ENCODE measurements at regions not wholly inside any gene's neighbourhood (a gene's known extent, or its start where the extent isn't known, plus 50 kb on each side); places are given as distances from the start of the nearest gene placed in this dataset.

DNA sequence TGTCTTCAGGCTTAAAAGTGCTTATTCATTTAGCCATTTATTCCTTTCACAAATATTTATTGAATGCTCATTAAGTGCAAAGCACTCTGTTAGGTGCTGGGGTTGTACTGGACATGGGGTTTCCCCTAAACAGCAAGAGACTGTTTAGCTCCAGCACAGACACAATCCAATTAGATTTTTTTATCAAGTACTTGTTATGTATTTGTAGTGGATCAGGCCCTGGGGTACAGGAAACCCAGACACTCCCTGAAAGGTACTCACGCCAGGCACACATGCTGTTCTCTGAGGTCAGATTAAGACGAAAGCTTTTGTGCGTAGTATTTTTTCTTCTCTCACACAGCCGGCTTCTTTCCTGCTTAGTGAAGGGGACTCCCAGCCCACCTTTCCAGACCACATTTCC is 218.1 kb upstream of the PLET1 start:
- H3K4me1 ChIP-seq (ENCODE audit: low read length) = no peaks in the 10 kb centered on the region
- no peak overlapping the region for H3K27ac ChIP-seq (ENCODE audit: low read length)
- H3K4me2 ChIP-seq (ENCODE audit: low read depth, low read length, poor library complexity, severe bottlenecking) = no peak overlapping the region
- no peak overlapping the region for H3K4me3 ChIP-seq (ENCODE audit: low read length)
- DNase-seq = no peak
- H3K9me3 ChIP-seq (ENCODE audit: low read length) = no peaks in the 10 kb centered on the region
- no peaks in the 10 kb centered on the region for H3K27me3 ChIP-seq (ENCODE audit: low read length)
- H3K36me3 ChIP-seq (ENCODE audit: insufficient read depth, low read length) = no peaks in the 10 kb centered on the region
- no peaks in the 10 kb centered on the region for H3K9me2 ChIP-seq (replicated peaks; ENCODE audit: insufficient read depth, low read length)
- H3K9ac ChIP-seq (ENCODE audit: low read length) = no peak overlapping the region
- no peaks in the 10 kb centered on the region for H3K79me2 ChIP-seq (ENCODE audit: low read length)
- no peaks in the 10 kb centered on the region for H4K20me1 ChIP-seq (ENCODE audit: insufficient read depth, low read depth, low read length)
- no peak overlapping the region for H2AFZ ChIP-seq (ENCODE audit: low read length)

DNA sequence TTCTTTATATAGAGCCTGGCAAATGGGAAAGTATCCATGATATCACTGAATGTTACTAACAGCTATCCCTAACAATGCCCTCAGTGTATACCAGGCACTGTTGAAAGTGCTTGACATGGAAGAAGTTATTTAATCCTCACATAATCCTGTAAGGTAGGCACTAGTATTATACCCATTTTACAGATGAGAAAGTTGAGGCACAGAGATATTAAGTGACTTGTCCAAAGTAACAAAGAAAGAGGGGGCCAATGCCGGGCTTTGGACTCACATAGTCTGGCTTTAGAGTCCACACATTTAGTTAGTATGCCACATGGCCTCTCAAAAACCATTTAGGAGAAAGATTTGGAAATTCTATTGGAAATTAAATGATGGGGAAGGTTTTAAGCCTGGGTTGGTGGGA is 220.8 kb upstream of the PLET1 start:
- DNase-seq = no peak
- H3K79me2 ChIP-seq (ENCODE audit: low read length) = no peaks in the 10 kb centered on the region
- H3K4me3 ChIP-seq (ENCODE audit: low read length) = no peak overlapping the region
- H3K9me2 ChIP-seq (replicated peaks; ENCODE audit: insufficient read depth, low read length) = no peaks in the 10 kb centered on the region
- no peaks in the 10 kb centered on the region for H3K27me3 ChIP-seq (ENCODE audit: low read length)
- no peak overlapping the region for H3K9ac ChIP-seq (ENCODE audit: low read length)
- no peaks in the 10 kb centered on the region for H3K9me3 ChIP-seq (ENCODE audit: low read length)
- H4K20me1 ChIP-seq (ENCODE audit: insufficient read depth, low read depth, low read length) = no peaks in the 10 kb centered on the region
- H3K4me1 ChIP-seq (ENCODE audit: low read length) = peaks cover 10% of the 10 kb centered on the region
- no peak overlapping the region for H3K27ac ChIP-seq (ENCODE audit: low read length)
- no peak overlapping the region for H3K4me2 ChIP-seq (ENCODE audit: low read depth, low read length, poor library complexity, severe bottlenecking)
- no peaks in the 10 kb centered on the region for H3K36me3 ChIP-seq (ENCODE audit: insufficient read depth, low read length)
- H2AFZ ChIP-seq (ENCODE audit: low read length) = no peak overlapping the region

DNA sequence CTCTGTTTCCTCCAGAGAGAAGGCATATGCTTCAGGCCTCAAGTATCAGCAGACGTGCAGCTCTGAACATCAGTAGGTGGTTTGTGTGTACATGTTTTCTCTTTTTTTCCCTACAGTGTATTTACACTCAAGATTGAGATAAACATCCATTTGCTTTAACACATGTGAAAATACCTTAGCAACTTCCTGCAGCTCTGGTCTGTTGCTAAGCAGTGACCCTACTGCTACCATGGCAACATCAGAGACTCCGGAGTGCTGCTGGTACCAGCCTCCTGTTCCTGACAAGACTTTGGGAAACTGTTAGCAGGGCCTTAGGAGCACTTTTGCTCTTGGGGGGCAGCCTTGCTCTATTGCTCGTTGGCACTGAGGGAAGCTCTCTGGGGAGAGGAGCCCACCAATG is 221.2 kb upstream of the PLET1 start:
- no peaks in the 10 kb centered on the region for H3K27me3 ChIP-seq (ENCODE audit: low read length)
- no peak overlapping the region for H3K4me3 ChIP-seq (ENCODE audit: low read length)
- no peaks in the 10 kb centered on the region for H4K20me1 ChIP-seq (ENCODE audit: insufficient read depth, low read depth, low read length)
- H3K4me2 ChIP-seq (ENCODE audit: low read depth, low read length, poor library complexity, severe bottlenecking) = no peak overlapping the region
- DNase-seq = no peak
- H3K9me3 ChIP-seq (ENCODE audit: low read length) = no peaks in the 10 kb centered on the region
- no peaks in the 10 kb centered on the region for H3K36me3 ChIP-seq (ENCODE audit: insufficient read depth, low read length)
- peaks cover 10% of the 10 kb centered on the region for H3K4me1 ChIP-seq (ENCODE audit: low read length)
- no peak overlapping the region for H2AFZ ChIP-seq (ENCODE audit: low read length)
- H3K27ac ChIP-seq (ENCODE audit: low read length) = no peak overlapping the region
- H3K9ac ChIP-seq (ENCODE audit: low read length) = no peak overlapping the region
- no peaks in the 10 kb centered on the region for H3K9me2 ChIP-seq (replicated peaks; ENCODE audit: insufficient read depth, low read length)
- H3K79me2 ChIP-seq (ENCODE audit: low read length) = no peaks in the 10 kb centered on the region

DNA sequence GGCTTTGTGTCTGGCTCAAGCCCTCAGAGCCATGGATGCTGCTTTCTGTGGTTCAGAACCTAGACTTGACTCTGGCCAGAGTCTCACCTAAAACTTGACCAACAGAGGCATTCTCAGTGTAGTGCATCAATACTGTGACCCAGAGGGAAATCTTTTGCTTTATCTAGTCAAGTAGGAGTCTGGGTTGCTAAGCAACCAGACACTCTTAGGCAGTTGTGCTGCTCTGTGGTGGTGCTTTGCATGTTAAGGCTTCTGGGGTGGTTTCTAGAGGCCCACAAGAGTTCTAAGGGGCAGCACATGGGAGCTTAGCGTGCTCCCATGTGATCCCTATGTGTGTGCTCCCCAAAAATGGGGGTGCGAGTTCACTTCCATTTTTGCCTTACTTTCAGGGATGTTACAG is 224.6 kb upstream of the PLET1 start:
- Histone ChIP-seq H3K36me3 (ENCODE audit: insufficient read depth, low read length) (no peaks in the 10 kb centered on the region), H3K9me2 (replicated peaks; ENCODE audit: insufficient read depth, low read length) (no peaks in the 10 kb centered on the region), H3K9me3 (ENCODE audit: low read length) (no peaks in the 10 kb centered on the region), H3K79me2 (ENCODE audit: low read length) (no peaks in the 10 kb centered on the region), H3K4me1 (ENCODE audit: low read length) (peaks cover 10% of the 10 kb centered on the region), H3K9ac (ENCODE audit: low read length) (no peak overlapping the region), H3K27ac (ENCODE audit: low read length) (no peak overlapping the region), H3K4me3 (ENCODE audit: low read length) (no peak overlapping the region), H4K20me1 (ENCODE audit: insufficient read depth, low read depth, low read length) (no peaks in the 10 kb centered on the region), H2AFZ (ENCODE audit: low read length) (no peak overlapping the region), H3K4me2 (ENCODE audit: low read depth, low read length, poor library complexity, severe bottlenecking) (no peak overlapping the region), H3K27me3 (ENCODE audit: low read length) (no peaks in the 10 kb centered on the region)
- DNase-seq = peak; percentile 47

DNA sequence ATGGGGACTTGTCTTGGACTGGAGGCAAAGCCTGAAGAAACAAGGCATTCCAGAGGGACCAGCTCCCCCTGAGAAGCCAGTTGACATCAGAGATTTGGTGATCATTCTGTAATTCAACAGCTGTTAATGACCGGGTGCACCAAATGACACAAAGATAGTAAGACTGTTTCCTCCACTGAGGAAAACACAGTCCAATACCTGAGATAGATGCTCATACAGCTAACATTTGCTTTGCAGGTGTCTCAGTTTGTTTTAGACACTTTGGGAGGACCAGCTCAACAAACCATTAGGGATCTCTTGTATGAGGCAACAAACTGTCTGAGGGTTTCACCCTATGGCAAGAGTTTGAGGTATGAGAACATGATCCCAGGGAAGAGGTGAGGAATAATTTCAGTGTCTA is 237.2 kb upstream of the PLET1 start:
- Histone ChIP-seq H3K4me2 (ENCODE audit: low read depth, low read length, poor library complexity, severe bottlenecking) (no peak overlapping the region), H3K79me2 (ENCODE audit: low read length) (no peaks in the 10 kb centered on the region), H3K36me3 (ENCODE audit: insufficient read depth, low read length) (no peaks in the 10 kb centered on the region), H3K4me1 (ENCODE audit: low read length) (no peaks in the 10 kb centered on the region), H3K27me3 (ENCODE audit: low read length) (no peaks in the 10 kb centered on the region), H3K4me3 (ENCODE audit: low read length) (no peak overlapping the region), H3K9me2 (replicated peaks; ENCODE audit: insufficient read depth, low read length) (no peaks in the 10 kb centered on the region), H3K9ac (ENCODE audit: low read length) (no peak overlapping the region), H3K27ac (ENCODE audit: low read length) (no peak overlapping the region), H2AFZ (ENCODE audit: low read length) (no peak overlapping the region), H4K20me1 (ENCODE audit: insufficient read depth, low read depth, low read length) (no peaks in the 10 kb centered on the region), H3K9me3 (ENCODE audit: low read length) (no peaks in the 10 kb centered on the region)
- no peak for DNase-seq

DNA sequence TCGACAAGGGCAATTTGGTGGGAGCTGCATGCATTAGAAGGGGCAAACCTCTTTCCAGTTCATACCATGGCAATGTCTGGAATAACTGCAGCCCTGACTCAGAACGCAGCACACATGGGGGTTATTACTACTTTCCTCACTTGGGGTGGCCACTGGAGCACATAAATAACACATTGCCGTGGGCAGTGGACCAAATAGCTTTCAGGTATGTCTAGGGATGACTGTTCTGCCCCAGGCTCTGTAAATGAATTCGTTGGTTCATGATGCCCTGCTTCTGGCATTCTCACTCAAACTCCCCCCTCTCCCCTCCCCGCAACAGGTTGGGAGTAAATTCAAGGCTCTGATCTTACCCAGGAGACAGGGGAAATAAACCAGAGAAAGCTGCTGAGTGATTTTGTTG is 238.0 kb upstream of the PLET1 start:
- Histone ChIP-seq H3K27ac (ENCODE audit: low read length) (no peak overlapping the region), H3K4me1 (ENCODE audit: low read length) (no peaks in the 10 kb centered on the region), H3K9ac (ENCODE audit: low read length) (no peak overlapping the region), H3K79me2 (ENCODE audit: low read length) (no peaks in the 10 kb centered on the region), H4K20me1 (ENCODE audit: insufficient read depth, low read depth, low read length) (no peaks in the 10 kb centered on the region), H3K9me2 (replicated peaks; ENCODE audit: insufficient read depth, low read length) (no peaks in the 10 kb centered on the region), H2AFZ (ENCODE audit: low read length) (no peak overlapping the region), H3K9me3 (ENCODE audit: low read length) (no peaks in the 10 kb centered on the region), H3K27me3 (ENCODE audit: low read length) (no peaks in the 10 kb centered on the region), H3K4me2 (ENCODE audit: low read depth, low read length, poor library complexity, severe bottlenecking) (no peak overlapping the region), H3K36me3 (ENCODE audit: insufficient read depth, low read length) (no peaks in the 10 kb centered on the region), H3K4me3 (ENCODE audit: low read length) (no peak overlapping the region)
- no peak for DNase-seq

DNA sequence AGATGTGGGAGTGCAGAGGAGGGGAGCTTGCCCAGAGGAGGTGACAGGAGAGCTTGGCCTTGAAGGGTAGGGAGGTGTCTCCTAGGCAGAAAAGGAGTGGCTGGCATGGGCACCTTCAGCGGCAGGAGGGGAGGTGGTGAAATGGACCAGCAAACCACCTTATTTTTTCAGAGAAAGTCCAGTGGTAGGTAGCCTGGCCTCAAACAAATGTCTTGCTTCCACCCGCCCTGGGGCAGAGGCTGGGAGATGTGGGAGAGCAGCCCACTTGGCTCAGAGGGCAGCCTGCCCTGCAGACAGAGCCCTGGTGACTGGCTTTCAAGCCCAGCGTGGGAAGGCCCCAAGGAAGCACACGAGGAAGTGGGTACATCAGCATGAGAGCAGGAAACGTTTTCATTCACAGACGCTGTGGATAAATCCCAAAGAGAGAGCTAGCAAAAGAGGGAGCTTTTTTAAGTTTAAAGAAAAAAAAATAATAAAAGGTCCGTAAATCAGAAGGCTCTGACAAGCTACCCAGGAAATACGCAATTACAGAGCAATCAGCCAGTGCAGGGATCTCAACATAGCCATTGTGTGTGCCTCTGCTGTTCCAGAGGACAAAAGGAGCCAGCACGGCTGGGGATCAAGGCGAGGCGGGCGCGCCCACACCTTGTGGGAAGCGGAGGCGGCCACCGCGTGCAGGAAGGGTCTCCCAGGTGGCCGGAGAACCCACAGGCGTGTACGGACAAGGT is 238.7 kb upstream of the PLET1 start:
- H3K27ac ChIP-seq (ENCODE audit: low read length) = no peak overlapping the region
- no peaks in the 10 kb centered on the region for H4K20me1 ChIP-seq (ENCODE audit: insufficient read depth, low read depth, low read length)
- no peaks in the 10 kb centered on the region for H3K79me2 ChIP-seq (ENCODE audit: low read length)
- H3K4me3 ChIP-seq (ENCODE audit: low read length) = no peak overlapping the region
- no peaks in the 10 kb centered on the region for H3K4me1 ChIP-seq (ENCODE audit: low read length)
- H3K4me2 ChIP-seq (ENCODE audit: low read depth, low read length, poor library complexity, severe bottlenecking) = no peak overlapping the region
- H3K9me2 ChIP-seq (replicated peaks; ENCODE audit: insufficient read depth, low read length) = no peaks in the 10 kb centered on the region
- no peak for DNase-seq
- no peak overlapping the region for H3K9ac ChIP-seq (ENCODE audit: low read length)
- no peaks in the 10 kb centered on the region for H3K27me3 ChIP-seq (ENCODE audit: low read length)
- H3K36me3 ChIP-seq (ENCODE audit: insufficient read depth, low read length) = no peaks in the 10 kb centered on the region
- H3K9me3 ChIP-seq (ENCODE audit: low read length) = no peaks in the 10 kb centered on the region
- no peak overlapping the region for H2AFZ ChIP-seq (ENCODE audit: low read length)

DNA sequence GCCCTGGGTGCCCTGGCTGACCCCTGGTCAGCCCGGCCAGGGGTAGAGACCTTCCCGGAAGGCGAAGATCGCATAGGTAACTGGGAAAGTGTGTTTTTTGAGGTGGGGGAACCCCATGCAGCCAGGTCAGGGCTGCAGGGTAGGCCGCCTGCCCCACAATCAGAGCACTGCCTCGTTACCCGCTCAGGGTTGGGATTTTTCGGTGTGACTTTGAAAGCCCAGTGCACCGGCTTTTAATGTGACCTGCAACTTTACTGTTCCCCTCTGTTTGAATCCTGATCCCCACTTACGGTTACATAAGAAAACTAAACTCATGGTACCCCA is 239.2 kb upstream of the PLET1 start:
- Histone ChIP-seq H3K9ac (ENCODE audit: low read length) (no peak overlapping the region), H2AFZ (ENCODE audit: low read length) (no peak overlapping the region), H3K79me2 (ENCODE audit: low read length) (no peaks in the 10 kb centered on the region), H3K4me2 (ENCODE audit: low read depth, low read length, poor library complexity, severe bottlenecking) (no peak overlapping the region), H3K27ac (ENCODE audit: low read length) (no peak overlapping the region), H3K4me3 (ENCODE audit: low read length) (no peak overlapping the region), H3K27me3 (ENCODE audit: low read length) (no peaks in the 10 kb centered on the region), H3K4me1 (ENCODE audit: low read length) (no peaks in the 10 kb centered on the region), H4K20me1 (ENCODE audit: insufficient read depth, low read depth, low read length) (no peaks in the 10 kb centered on the region), H3K9me2 (replicated peaks; ENCODE audit: insufficient read depth, low read length) (no peaks in the 10 kb centered on the region), H3K9me3 (ENCODE audit: low read length) (no peaks in the 10 kb centered on the region), H3K36me3 (ENCODE audit: insufficient read depth, low read length) (no peaks in the 10 kb centered on the region)
- DNase-seq = no peak

DNA sequence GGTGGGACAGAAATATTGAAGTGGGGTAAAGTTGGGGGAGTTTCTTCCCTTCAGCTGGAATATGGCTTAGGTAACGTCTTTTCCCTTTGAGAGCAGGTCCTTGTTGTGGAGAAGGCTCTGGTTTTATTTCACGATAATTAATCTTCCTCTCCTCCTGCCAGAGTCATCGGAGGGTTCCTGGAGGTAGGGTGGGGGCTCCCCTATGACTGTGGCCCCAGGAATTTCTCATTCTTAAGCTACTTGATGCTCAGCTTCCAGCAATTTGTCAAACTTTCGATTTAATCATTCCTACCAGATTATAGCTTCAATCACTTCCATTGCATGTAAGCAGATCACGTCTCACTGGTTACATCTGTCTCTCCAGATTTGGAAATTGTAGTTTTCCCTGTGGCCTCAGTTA is 242.8 kb upstream of the PLET1 start:
- no peak for DNase-seq
- Histone ChIP-seq H3K9me2 (replicated peaks; ENCODE audit: insufficient read depth, low read length) (no peaks in the 10 kb centered on the region), H2AFZ (ENCODE audit: low read length) (no peak overlapping the region), H3K79me2 (ENCODE audit: low read length) (no peaks in the 10 kb centered on the region), H3K9ac (ENCODE audit: low read length) (no peak overlapping the region), H3K4me2 (ENCODE audit: low read depth, low read length, poor library complexity, severe bottlenecking) (no peak overlapping the region), H4K20me1 (ENCODE audit: insufficient read depth, low read depth, low read length) (no peaks in the 10 kb centered on the region), H3K4me3 (ENCODE audit: low read length) (no peak overlapping the region), H3K27ac (ENCODE audit: low read length) (no peak overlapping the region), H3K9me3 (ENCODE audit: low read length) (no peaks in the 10 kb centered on the region), H3K27me3 (ENCODE audit: low read length) (no peaks in the 10 kb centered on the region), H3K4me1 (ENCODE audit: low read length) (no peaks in the 10 kb centered on the region), H3K36me3 (ENCODE audit: insufficient read depth, low read length) (no peaks in the 10 kb centered on the region)

Data from Karpas-422 (cell line).